Bronchial epithelial cell (primary cell): ENCODE measurements at regions not wholly inside any gene's neighbourhood (a gene's known extent, or its start where the extent isn't known, plus 50 kb on each side); places are given as distances from the start of the nearest gene placed in this dataset.

Experiments
- DNase-seq: peaks from one replicate; pipeline ENCODE4 v3.0.0-alpha.2; 2010; ENCODE audit warnings: low read depth
- FAIRE-seq: peaks from 2 replicates; lab custom pipeline; 2011; peaks lifted over from hg19 to GRCh38; lab: Jason Lieb, UNC
- H3K27me3 ChIP-seq: 2 replicates; pipeline ENCODE4 v1.5.1; 2011; ENCODE audit warnings: low read length; ENCODE audit not compliant: control insufficient read depth, insufficient read depth
- H3K36me3 ChIP-seq: 2 replicates; pipeline ENCODE4 v1.5.1; 2011; ENCODE audit warnings: low read length; ENCODE audit not compliant: control insufficient read depth, insufficient read depth
- H3K4me3 ChIP-seq: 2 replicates; pipeline ENCODE4 v1.5.1; 2011; ENCODE audit warnings: mild to moderate bottlenecking, low read depth, low read length, control low read depth
- CTCF ChIP-seq: IDR thresholded peaks from 2 replicates; pipeline ENCODE4 v1.5.1; 2011; ENCODE audit warnings: mild to moderate bottlenecking, moderate library complexity, low read length, control low read depth, inconsistent platforms; ENCODE audit not compliant: insufficient read depth, severe bottlenecking

DNA sequence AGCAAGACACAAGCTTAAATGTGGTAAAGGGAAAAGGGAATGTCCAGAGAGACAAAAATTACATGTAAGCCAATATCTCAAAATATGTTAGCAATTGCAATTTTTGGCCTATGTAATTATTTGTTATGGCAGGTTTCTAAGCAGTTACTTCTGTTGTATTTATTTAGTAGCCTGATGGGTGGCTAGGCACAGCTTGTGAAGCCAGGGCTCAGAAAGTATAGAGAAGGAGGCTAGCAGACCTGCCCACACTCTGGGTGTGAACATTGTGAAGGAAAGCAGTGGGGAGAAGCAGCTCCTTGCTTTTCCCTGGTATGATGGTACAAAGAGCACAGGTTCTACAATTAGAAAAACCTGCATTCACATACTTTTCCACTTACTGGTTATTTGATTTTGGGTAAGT is 196.5 kb upstream of the PGR start:
- DNase-seq, result no peak
- Histone ChIP-seq H3K36me3 (no peaks in the 10 kb centered on the region), H3K27me3 (no peaks in the 10 kb centered on the region), H3K4me3 (no peak overlapping the region)
- FAIRE-seq, result no peak
- TF ChIP-seq CTCF, result no peak

DNA sequence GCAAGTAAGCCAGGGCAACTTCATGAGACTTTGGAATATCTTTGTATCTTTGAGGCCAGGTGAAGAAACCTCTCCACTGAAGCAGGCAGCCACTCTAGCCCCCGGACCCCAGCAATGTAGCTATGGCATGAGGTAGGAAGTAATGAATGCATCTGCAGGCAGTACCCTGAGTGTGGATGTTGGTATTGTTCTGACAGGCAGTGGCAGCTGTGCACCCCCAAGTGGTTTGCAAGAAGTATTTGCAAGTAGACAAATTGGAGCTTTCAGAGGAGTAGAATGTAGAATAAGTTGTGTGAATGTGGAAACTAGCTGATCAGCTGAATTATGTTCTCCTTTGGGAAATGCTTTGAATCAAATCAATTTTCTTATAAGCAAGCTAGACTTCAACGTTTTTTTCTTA is 194.4 kb upstream of the PGR start:
- Histone ChIP-seq H3K36me3 (no peaks in the 10 kb centered on the region), H3K27me3 (no peaks in the 10 kb centered on the region), H3K4me3 (no peak overlapping the region)
- no peak for TF ChIP-seq CTCF
- no peak for FAIRE-seq
- DNase-seq, result peak; percentile 9

DNA sequence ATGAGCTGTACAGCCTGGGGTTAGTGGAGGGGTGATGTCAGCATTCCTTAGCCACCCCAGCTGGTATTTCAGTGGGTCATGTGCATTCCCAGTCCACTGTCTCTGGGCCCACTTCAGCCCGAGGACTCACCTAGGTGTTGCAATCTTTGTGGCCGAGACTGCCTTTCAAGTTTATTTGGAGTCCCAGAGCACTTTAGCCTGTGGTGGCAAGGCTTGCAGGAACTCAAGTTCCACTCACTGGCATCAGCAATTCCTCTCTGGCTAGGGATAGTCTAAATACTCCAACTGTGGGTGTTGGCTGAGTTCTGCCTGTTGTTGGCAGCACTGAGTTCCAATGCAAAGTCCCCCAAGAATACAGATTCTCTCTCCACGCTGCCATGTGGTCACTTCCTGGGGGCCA is 191.6 kb upstream of the PGR start:
- Histone ChIP-seq H3K36me3 (no peaks in the 10 kb centered on the region), H3K27me3 (no peaks in the 10 kb centered on the region), H3K4me3 (no peak overlapping the region)
- DNase-seq, result peak; percentile 55
- FAIRE-seq, result no peak
- no peak for TF ChIP-seq CTCF

GRCh38 chr11:101306721-101307120 is 177.1 kb upstream of the PGR start:
- no peaks in the 10 kb centered on the region for H3K36me3 ChIP-seq
- FAIRE-seq (no peak), DNase-seq (no peak)
- no peak overlapping the region for H3K4me3 ChIP-seq
- H3K27me3 ChIP-seq, result no peaks in the 10 kb centered on the region
- TF ChIP-seq CTCF, result no peak

- H3K4me3 ChIP-seq, result no peak overlapping the region
- no peaks in the 10 kb centered on the region for H3K27me3 ChIP-seq
- H3K36me3 ChIP-seq, result no peaks in the 10 kb centered on the region
- FAIRE-seq (no peak), DNase-seq (no peak)
- no peak for TF ChIP-seq CTCF
Observed at GRCh38 chr11:101305496-101305895, 175.9 kb upstream of the PGR start.

DNA sequence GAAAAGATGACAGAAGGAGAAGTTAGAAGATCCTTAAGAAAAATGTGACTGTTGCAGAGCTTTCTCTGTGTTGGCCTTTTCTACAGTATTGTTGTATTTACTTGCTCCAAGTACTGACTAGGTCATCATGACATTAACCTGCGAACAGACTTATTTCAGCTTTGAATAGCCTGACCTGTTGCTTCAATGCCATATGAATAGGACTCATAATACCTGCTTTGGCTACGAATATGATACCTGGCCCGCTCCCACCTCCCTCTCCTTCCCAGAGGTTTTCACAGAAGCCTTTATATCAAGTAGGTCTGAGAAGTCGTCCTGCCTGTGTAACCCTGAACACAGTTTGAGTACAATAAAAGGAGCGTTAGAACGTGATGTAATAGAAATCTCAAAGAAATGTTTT is 169.6 kb upstream of the PGR start:
- TF ChIP-seq CTCF, result no peak
- FAIRE-seq (no peak), DNase-seq (no peak)
- H3K36me3 ChIP-seq, result no peaks in the 10 kb centered on the region
- H3K27me3 ChIP-seq, result no peaks in the 10 kb centered on the region
- H3K4me3 ChIP-seq, result no peak overlapping the region
